Panc1 (cell line): ENCODE measurements at regions not wholly inside any gene's neighbourhood (a gene's known extent, or its start where the extent isn't known, plus 50 kb on each side); places are given as distances from the start of the nearest gene placed in this dataset.

Source experiments
- ATAC-seq: fragments of 200-7000 bp; cut with Tn5 transposase; 2 replicates; pipeline ENCODE4 v1.9.1; 2020; ENCODE audit warnings: mild to moderate bottlenecking, moderate library complexity
- BruUV-seq: library from RNA; stranded (reverse); fragments of 400-500 nt; replicated peaks from 2 replicates; lab custom pipeline; 2021; lab: Mats Ljungman, UMichigan
- CTCF ChIA-PET: fragments of 300-600 bp; sonication (Branson Sonifier 250); formaldehyde crosslinking; loops from one replicate; lab custom pipeline; 2022; ENCODE audit warnings: antibody characterized with exemption; lab: Charles Lee
- POLR2A ChIA-PET: fragments of 300-600 bp; sonication (Branson Sonifier 250); formaldehyde crosslinking; loops from one replicate; lab custom pipeline; 2022; ENCODE audit warnings: antibody characterized with exemption; lab: Charles Lee
- DNase-seq: peaks from one replicate; pipeline ENCODE4 v3.0.0-alpha.2; 2010; ENCODE audit warnings: low read depth, low spot score
- H3K27ac ChIP-seq: 2 replicates; pipeline ENCODE4 v1.5.1; 2011; ENCODE audit warnings: mild to moderate bottlenecking, low read length, inconsistent platforms
- H3K27me3 ChIP-seq: fragments of 200-500 bp; sonication (Bioruptor generic); 2 replicates; pipeline ENCODE4 v1.6.0; 2014; ENCODE audit warnings: low read length, inconsistent platforms; ENCODE audit not compliant: control insufficient read depth, insufficient read depth
- H3K36me3 ChIP-seq: fragments of 200-500 bp; sonication (Bioruptor generic); 2 replicates; pipeline ENCODE4 v1.5.1; 2014; ENCODE audit warnings: inconsistent platforms, mild to moderate bottlenecking, low read length, moderate library complexity; ENCODE audit not compliant: control insufficient read depth, insufficient read depth
- H3K4me1 ChIP-seq: 2 replicates; pipeline ENCODE4 v1.5.1; 2011; ENCODE audit warnings: inconsistent platforms, mild to moderate bottlenecking, low read length, moderate library complexity; ENCODE audit not compliant: control insufficient read depth, insufficient read depth
- H3K4me3 ChIP-seq, 2 experiments: 2 replicates each; pipeline ENCODE4 v1.5.1; 2011 to 2012; ENCODE audit warnings: low read depth in 2 of 2, low read length in 2 of 2, mild to moderate bottlenecking in 2 of 2, inconsistent platforms in 1 of 2, moderate library complexity in 1 of 2
- H3K9me3 ChIP-seq: fragments of 200-500 bp; sonication (Bioruptor generic); 2 replicates; pipeline ENCODE4 v1.5.1; 2014; ENCODE audit warnings: low read depth, mild to moderate bottlenecking, inconsistent platforms, low read length, moderate library complexity; ENCODE audit not compliant: control insufficient read depth, insufficient read depth
- CTCF ChIP-seq: fragments of 450-650 bp; IDR thresholded peaks from 2 replicates; pipeline ENCODE4 v1.5.1; 2017; ENCODE audit warnings: mild to moderate bottlenecking
- POLR2AphosphoS5 ChIP-seq: IDR thresholded peaks from 2 replicates; pipeline ENCODE4 v1.6.1; 2012; ENCODE audit warnings: mild to moderate bottlenecking, low read depth, low read length, moderate library complexity
- REST ChIP-seq, 2 experiments: IDR thresholded peaks; 2 replicates each; pipeline ENCODE4 v1.6.1; 2011 to 2012; ENCODE audit warnings: low read depth in 2 of 2, control low read depth in 1 of 2, low read length in 1 of 2, mild to moderate bottlenecking in 1 of 2, moderate library complexity in 1 of 2; ENCODE audit not compliant: insufficient read depth in 1 of 2
- SIN3A ChIP-seq: IDR thresholded peaks from 2 replicates; pipeline ENCODE4 v1.6.1; 2012; ENCODE audit warnings: low read depth, mild to moderate bottlenecking, low read length, moderate library complexity, borderline replicate concordance; ENCODE audit not compliant: insufficient read depth
- TCF7L2 ChIP-seq: IDR thresholded peaks from 2 replicates; pipeline ENCODE4 v1.6.1; 2011; ENCODE audit warnings: mild to moderate bottlenecking, low read depth, low read length, inconsistent platforms
- in situ Hi-C: cut with HindIII; loops from 2 replicates; pipeline ENCODE4 v1.10.0; 2016; ENCODE audit warnings: low sequenced_read_pairs, low pct_unique_long_range_greater_than_20kb
- intact Hi-C: fragments of 100-400 bp; cut with micrococcal nuclease; formaldehyde crosslinking; loops from one replicate; pipeline ENCODE4 v1.10.0; 2022; ENCODE audit not compliant: unreplicated experiment

- DNase-seq (no peak), ATAC-seq (no peak)
- Histone ChIP-seq H3K27me3 (no peaks in the 10 kb centered on the region), H3K9me3 (no peaks in the 10 kb centered on the region), H3K4me3 (no peak overlapping the region), H3K4me1 (no peaks in the 10 kb centered on the region), H3K27ac (no peak overlapping the region), H3K36me3 (no peaks in the 10 kb centered on the region)
- ChIA-PET CTCF (no interaction called here), POLR2A (no interaction called here)
- in situ Hi-C loops (no loop called here), intact Hi-C loops (no loop called here)
- TF ChIP-seq CTCF: no peak
- TF ChIP-seq REST (IDR thresholded peaks at IDR 0.05; ENCODE audit: insufficient read depth in 1 of 2, low read depth in 2 of 2, low read length in 1 of 2): no peak
- no peak for TF ChIP-seq SIN3A
- TF ChIP-seq TCF7L2: no peak
- no peak for TF ChIP-seq POLR2AphosphoS5
- BruUV-seq: no TSS peak
Observed at GRCh38 chr13:63614874-63615612, 2199.4 kb upstream of the PCDH20 start.

GRCh38 chr13:63607153-63607552 is 2191.5 kb upstream of the PCDH20 start:
- no peaks in the 10 kb centered on the region for H3K4me1 ChIP-seq
- no peaks in the 10 kb centered on the region for H3K27me3 ChIP-seq
- no peak for TF ChIP-seq SIN3A
- no peak for TF ChIP-seq CTCF
- no peak for TF ChIP-seq POLR2AphosphoS5
- TF ChIP-seq REST (IDR thresholded peaks at IDR 0.05; ENCODE audit: insufficient read depth in 1 of 2, low read depth in 2 of 2, low read length in 1 of 2): no peak
- TF ChIP-seq TCF7L2: no peak
- ATAC-seq (no peak), DNase-seq (no peak)
- H3K9me3 ChIP-seq: no peaks in the 10 kb centered on the region
- in situ Hi-C loops: no loop called here
- H3K27ac ChIP-seq: no peak overlapping the region
- H3K36me3 ChIP-seq: no peaks in the 10 kb centered on the region
- no peak overlapping the region for H3K4me3 ChIP-seq
- intact Hi-C loops: no loop called here
- ChIA-PET POLR2A (no interaction called here), CTCF (interaction anchor here (0.7 kb wide), 1 partner anchor 149 kb away, joined by 5 read pairs; no protein-coding TSS in a partner anchor)
- no TSS peak for BruUV-seq
